HUES6 (cell line): ENCODE measurements at regions not wholly inside any gene's neighbourhood (a gene's known extent, or its start where the extent isn't known, plus 50 kb on each side); places are given as distances from the start of the nearest gene placed in this dataset.

ENCODE experiments used
- H3K27ac ChIP-seq: 2 replicates; pipeline ENCODE4 v1.7.0; 2013; ENCODE audit warnings: low read depth, mild to moderate bottlenecking, low read length, inconsistent platforms
- H3K27me3 ChIP-seq: 2 replicates; pipeline ENCODE4 v1.6.1; 2013; ENCODE audit warnings: low read length; ENCODE audit not compliant: control insufficient read depth, insufficient read depth
- H3K36me3 ChIP-seq: 2 replicates; pipeline ENCODE4 v1.6.1; 2013; ENCODE audit warnings: low read length; ENCODE audit not compliant: control insufficient read depth, insufficient read depth
- H3K4me1 ChIP-seq: 2 replicates; pipeline ENCODE4 v1.6.1; 2013; ENCODE audit warnings: low read length; ENCODE audit not compliant: control insufficient read depth, insufficient read depth
- H3K4me3 ChIP-seq: 2 replicates; pipeline ENCODE4 v1.5.1; 2013; ENCODE audit warnings: low read depth, low read length
- H3K9ac ChIP-seq: one replicate; pipeline ENCODE4 v1.6.1; 2013; ENCODE audit warnings: mild to moderate bottlenecking, low read length
- H3K9me3 ChIP-seq: 2 replicates; pipeline ENCODE4 v1.6.1; 2013; ENCODE audit warnings: low read depth, low read length; ENCODE audit not compliant: control insufficient read depth, insufficient read depth

- H3K27ac ChIP-seq = no peak overlapping the region
- H3K36me3 ChIP-seq = no peaks in the 10 kb centered on the region
- no peak overlapping the region for H3K9ac ChIP-seq
- H3K27me3 ChIP-seq = no peaks in the 10 kb centered on the region
- H3K9me3 ChIP-seq = no peaks in the 10 kb centered on the region
- H3K4me3 ChIP-seq = no peak overlapping the region
- peaks cover 18% of the 10 kb centered on the region for H3K4me1 ChIP-seq
Observed at GRCh38 chr15:99449514-99449913, 116.3 kb upstream of the MEF2A start.

GRCh38 chr15:99450896-99451358, 114.9 kb upstream of the MEF2A start:
- Histone ChIP-seq H3K9ac (no peak overlapping the region), H3K36me3 (no peaks in the 10 kb centered on the region), H3K4me3 (no peak overlapping the region), H3K27me3 (no peaks in the 10 kb centered on the region), H3K9me3 (no peaks in the 10 kb centered on the region), H3K27ac (no peak overlapping the region), H3K4me1 (peaks cover 18% of the 10 kb centered on the region)

- Histone ChIP-seq H3K27ac (no peak overlapping the region), H3K36me3 (no peaks in the 10 kb centered on the region), H3K4me1 (peaks cover 18% of the 10 kb centered on the region), H3K9ac (no peak overlapping the region), H3K9me3 (no peaks in the 10 kb centered on the region), H3K27me3 (no peaks in the 10 kb centered on the region), H3K4me3 (no peak overlapping the region)
Observed at GRCh38 chr15:99451484-99451883, 114.3 kb upstream of the MEF2A start.

- Histone ChIP-seq H3K27ac (no peak overlapping the region), H3K4me3 (no peak overlapping the region), H3K9ac (no peak overlapping the region)
Observed at GRCh38 chr15:99452010-99452409, 113.8 kb upstream of the MEF2A start.

GRCh38 chr15:99452728-99453636, 112.8 kb upstream of the MEF2A start:
- Histone ChIP-seq H3K9me3 (no peaks in the 10 kb centered on the region), H3K36me3 (no peaks in the 10 kb centered on the region), H3K4me1 (peaks cover 6% of the 10 kb centered on the region; the same call in 1 of the 2 replicates), H3K9ac (no peak overlapping the region), H3K27me3 (no peaks in the 10 kb centered on the region), H3K27ac (no peak overlapping the region), H3K4me3 (no peak overlapping the region)

More at GRCh38 chr15:99452010-99452409, 113.8 kb upstream of the MEF2A start:
- no peaks in the 10 kb centered on the region for H3K27me3 ChIP-seq
- H3K36me3 ChIP-seq = no peaks in the 10 kb centered on the region
- no peaks in the 10 kb centered on the region for H3K9me3 ChIP-seq
- H3K4me1 ChIP-seq = peaks cover 14% of the 10 kb centered on the region

GRCh38 chr15:99453637-99454030, 112.2 kb upstream of the MEF2A start:
- no peaks in the 10 kb centered on the region for H3K27me3 ChIP-seq
- H3K36me3 ChIP-seq = no peaks in the 10 kb centered on the region
- H3K4me3 ChIP-seq = no peak overlapping the region
- H3K27ac ChIP-seq = no peak overlapping the region
- no peak overlapping the region for H3K9ac ChIP-seq
- peaks cover 6% of the 10 kb centered on the region; the same call in 1 of the 2 replicates for H3K4me1 ChIP-seq
- no peaks in the 10 kb centered on the region for H3K9me3 ChIP-seq

GRCh38 chr15:99454107-99454809, 111.5 kb upstream of the MEF2A start:
- Histone ChIP-seq H3K9me3 (no peaks in the 10 kb centered on the region), H3K27ac (no peak overlapping the region), H3K27me3 (no peaks in the 10 kb centered on the region), H3K4me1 (peaks cover 6% of the 10 kb centered on the region; the same call in 1 of the 2 replicates), H3K4me3 (no peak overlapping the region), H3K9ac (no peak overlapping the region), H3K36me3 (no peaks in the 10 kb centered on the region)

GRCh38 chr15:99454941-99455788, 110.6 kb upstream of the MEF2A start:
- Histone ChIP-seq H3K9me3 (0 out of 2 replicates have a peak, but pooled peaks cover 3% of the 10 kb centered on the region), H3K9ac (no peak overlapping the region), H3K27me3 (no peaks in the 10 kb centered on the region), H3K4me1 (peaks cover 6% of the 10 kb centered on the region; the same call in 1 of the 2 replicates), H3K36me3 (no peaks in the 10 kb centered on the region), H3K27ac (no peak overlapping the region), H3K4me3 (no peak overlapping the region)

- Histone ChIP-seq H3K9me3 (0 out of 2 replicates have a peak, but pooled peaks cover 3% of the 10 kb centered on the region), H3K4me1 (peaks cover 2% of the 10 kb centered on the region; the same call in 1 of the 2 replicates), H3K27me3 (no peaks in the 10 kb centered on the region), H3K9ac (no peak overlapping the region), H3K27ac (no peak overlapping the region), H3K4me3 (no peak overlapping the region), H3K36me3 (no peaks in the 10 kb centered on the region)
Observed at GRCh38 chr15:99455789-99456160, 110.0 kb upstream of the MEF2A start.

- Histone ChIP-seq H3K9ac (no peak overlapping the region), H3K36me3 (no peaks in the 10 kb centered on the region), H3K9me3 (peaks cover 18% of the 10 kb centered on the region), H3K27ac (no peak overlapping the region), H3K27me3 (no peaks in the 10 kb centered on the region), H3K4me1 (no peaks in the 10 kb centered on the region), H3K4me3 (no peak overlapping the region)
Observed at GRCh38 chr15:99464137-99464536, 101.6 kb upstream of the MEF2A start.
